Kidney epithelial cell (primary cell): ENCODE measurements at regions not wholly inside any gene's neighbourhood (a gene's known extent, or its start where the extent isn't known, plus 50 kb on each side); places are given as distances from the start of the nearest gene placed in this dataset.
"Not testable (repeated sequence)": the region's sequence is repeated elsewhere in the genome, so short reads cannot be mapped to it uniquely, and the experiment has no call there.

Experiments used
- DNase-seq: peaks from one replicate; pipeline ENCODE4 v3.0.0-alpha.2; 2010; ENCODE audit warnings: low read depth
- H3K27me3 ChIP-seq: 2 replicates; pipeline ENCODE4 v1.6.0; 2011; ENCODE audit warnings: low read length; ENCODE audit not compliant: control insufficient read depth, insufficient read depth
- H3K36me3 ChIP-seq: 2 replicates; pipeline ENCODE4 v1.5.1; 2011; ENCODE audit warnings: low read length; ENCODE audit not compliant: control insufficient read depth, insufficient read depth
- H3K4me3 ChIP-seq: 2 replicates; pipeline ENCODE4 v1.5.1; 2011; ENCODE audit warnings: low read depth, mild to moderate bottlenecking, control low read depth, low read length
- TF ChIP-seq, protein P1 (sequence below): IDR thresholded peaks from 2 replicates; pipeline ENCODE4 v1.5.1; 2011; ENCODE audit warnings: mild to moderate bottlenecking, moderate library complexity, low read length, control low read depth, inconsistent platforms; ENCODE audit not compliant: insufficient read depth, poor library complexity, severe bottlenecking

DNA sequence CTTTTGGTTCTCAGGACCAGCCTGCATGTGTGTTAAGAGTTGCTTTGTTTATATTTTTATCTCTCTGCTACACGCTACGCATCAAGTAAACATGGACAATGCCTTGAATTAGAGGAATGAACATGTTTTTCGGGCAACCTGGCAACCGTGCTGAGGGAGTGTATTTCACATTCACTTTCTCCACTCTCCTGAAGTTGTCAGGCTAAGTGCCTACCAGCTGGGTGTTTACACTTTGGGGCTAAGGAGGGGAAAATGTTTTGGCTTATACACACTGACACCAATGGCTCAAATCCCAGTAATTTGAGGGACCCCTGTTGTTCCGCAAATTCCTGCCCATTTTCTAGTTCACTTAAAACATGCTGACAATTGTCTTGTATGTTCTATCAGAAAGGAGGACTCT is 141.5 kb upstream of the PDE7B start:
- TF ChIP-seq, protein P1, sequence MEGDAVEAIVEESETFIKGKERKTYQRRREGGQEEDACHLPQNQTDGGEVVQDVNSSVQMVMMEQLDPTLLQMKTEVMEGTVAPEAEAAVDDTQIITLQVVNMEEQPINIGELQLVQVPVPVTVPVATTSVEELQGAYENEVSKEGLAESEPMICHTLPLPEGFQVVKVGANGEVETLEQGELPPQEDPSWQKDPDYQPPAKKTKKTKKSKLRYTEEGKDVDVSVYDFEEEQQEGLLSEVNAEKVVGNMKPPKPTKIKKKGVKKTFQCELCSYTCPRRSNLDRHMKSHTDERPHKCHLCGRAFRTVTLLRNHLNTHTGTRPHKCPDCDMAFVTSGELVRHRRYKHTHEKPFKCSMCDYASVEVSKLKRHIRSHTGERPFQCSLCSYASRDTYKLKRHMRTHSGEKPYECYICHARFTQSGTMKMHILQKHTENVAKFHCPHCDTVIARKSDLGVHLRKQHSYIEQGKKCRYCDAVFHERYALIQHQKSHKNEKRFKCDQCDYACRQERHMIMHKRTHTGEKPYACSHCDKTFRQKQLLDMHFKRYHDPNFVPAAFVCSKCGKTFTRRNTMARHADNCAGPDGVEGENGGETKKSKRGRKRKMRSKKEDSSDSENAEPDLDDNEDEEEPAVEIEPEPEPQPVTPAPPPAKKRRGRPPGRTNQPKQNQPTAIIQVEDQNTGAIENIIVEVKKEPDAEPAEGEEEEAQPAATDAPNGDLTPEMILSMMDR, result no peak
- Histone ChIP-seq H3K27me3 (no peaks in the 10 kb centered on the region), H3K4me3 (no peak overlapping the region), H3K36me3 (no peaks in the 10 kb centered on the region)
- no peak for DNase-seq

DNA sequence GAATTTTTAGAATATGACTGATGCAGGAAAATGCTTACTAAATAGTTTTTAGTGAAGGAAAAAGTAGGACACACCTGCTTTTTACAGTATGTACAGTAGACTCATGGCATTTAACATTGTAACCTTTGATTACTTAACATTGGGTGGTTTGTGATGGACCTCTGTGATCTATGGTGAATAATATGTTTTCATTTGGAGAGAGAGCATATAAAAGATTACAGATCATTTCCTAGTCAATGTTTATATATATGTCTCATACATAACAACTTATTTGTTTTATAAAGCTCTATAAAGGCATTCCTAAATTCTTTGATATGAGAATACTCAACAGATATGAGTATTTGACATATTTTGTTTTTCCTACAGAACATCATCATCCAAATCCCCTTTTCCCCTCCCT is 129.3 kb upstream of the PDE7B start:
- no peak for DNase-seq
- TF ChIP-seq, protein P1, result no peak

DNA sequence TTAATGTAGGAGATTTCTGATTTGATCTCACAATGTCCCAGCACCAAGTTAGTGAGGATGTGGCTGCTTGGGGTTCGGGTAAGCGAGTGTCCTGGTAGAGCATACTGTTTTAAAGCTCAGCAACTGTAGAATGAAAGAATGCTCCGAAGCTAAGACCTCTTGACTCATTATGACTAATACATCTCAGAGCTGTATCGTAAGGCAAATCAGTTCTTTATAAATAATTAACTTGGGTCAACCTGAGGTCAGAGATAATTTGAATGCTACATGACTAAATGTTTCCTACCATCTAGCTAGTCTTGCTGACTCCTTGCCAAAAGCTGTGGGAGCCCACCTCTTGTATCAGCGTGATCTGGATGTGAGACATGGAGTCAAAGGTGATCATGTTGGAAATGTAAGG is 128.8 kb upstream of the PDE7B start:
- peak; percentile 98 for DNase-seq
- Histone ChIP-seq H3K4me3 (no peak overlapping the region), H3K36me3 (no peaks in the 10 kb centered on the region), H3K27me3 (no peaks in the 10 kb centered on the region)
- TF ChIP-seq, protein P1, result no peak

More for the DNA sequence above, 129.3 kb upstream of the PDE7B start:
- no peak overlapping the region for H3K4me3 ChIP-seq
- H3K36me3 ChIP-seq, result no peaks in the 10 kb centered on the region
- no peaks in the 10 kb centered on the region for H3K27me3 ChIP-seq

DNA sequence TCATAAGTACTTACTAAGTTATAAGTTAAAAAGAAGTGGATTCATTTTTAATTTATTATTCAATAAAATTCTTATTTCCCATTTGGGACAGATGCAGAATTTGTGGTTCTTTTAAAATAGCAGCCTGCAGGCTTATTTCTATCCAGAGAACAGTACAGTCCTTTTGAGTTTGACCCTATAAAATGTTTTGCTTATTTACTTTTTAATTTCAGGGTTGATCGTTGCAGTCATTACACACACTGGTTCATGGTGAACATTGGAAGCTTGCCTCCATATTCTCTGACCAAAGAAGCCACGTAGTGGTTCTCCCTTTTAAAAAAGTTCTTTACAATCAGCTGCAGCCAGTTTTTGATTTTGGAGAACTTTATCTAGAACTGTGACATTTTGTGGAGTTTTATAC is 122.9 kb upstream of the PDE7B start:
- Histone ChIP-seq H3K36me3 (no peaks in the 10 kb centered on the region), H3K4me3 (no peak overlapping the region), H3K27me3 (no peaks in the 10 kb centered on the region)
- TF ChIP-seq, protein P1, result no peak
- DNase-seq, result no peak

DNA sequence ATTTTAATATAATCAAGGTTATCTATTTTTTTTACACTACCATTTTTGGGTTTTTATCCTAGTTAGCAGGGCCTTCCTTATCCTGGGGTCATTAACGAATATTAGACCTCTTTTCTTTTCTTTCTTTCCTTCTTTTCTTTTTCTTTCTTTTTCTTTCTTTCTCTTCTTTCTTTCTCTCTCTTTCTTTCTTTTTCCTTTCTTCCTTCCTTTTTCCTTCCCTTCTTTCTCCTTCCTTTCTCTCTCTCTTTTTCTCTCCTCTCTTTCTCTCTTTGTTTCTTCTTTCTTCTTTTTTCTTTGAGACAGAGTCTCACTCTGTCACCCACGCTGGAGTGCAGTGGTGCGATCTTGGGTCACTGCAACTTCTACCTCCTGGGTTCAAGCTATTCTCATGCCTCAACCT is 120.4 kb upstream of the PDE7B start:
- Histone ChIP-seq H3K27me3 (no peaks in the 10 kb centered on the region), H3K4me3 (no peak overlapping the region), H3K36me3 (no peaks in the 10 kb centered on the region)
- TF ChIP-seq, protein P1, result no peak
- DNase-seq, result no peak

DNA sequence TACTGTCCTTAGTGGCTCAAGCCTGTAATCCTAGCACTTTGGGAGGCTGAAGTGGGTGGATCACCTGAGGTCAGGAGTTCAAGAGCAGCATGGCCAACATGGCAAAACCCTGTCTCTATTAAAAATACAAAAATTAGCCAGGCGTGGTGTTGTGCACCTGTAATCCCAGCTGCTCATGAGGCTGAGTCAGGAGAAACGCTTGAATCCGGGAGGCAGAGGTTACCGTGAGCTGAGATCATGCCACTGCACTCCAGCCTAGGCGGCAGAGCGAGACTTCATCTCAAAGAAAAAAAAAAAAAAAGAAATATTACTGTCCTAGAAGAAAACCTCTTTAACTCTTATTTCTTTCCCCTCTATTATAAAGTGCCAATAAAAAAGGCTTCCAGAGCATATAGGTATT is 115.2 kb upstream of the PDE7B start:
- peak; percentile 35 for DNase-seq
- not testable (repeated sequence) for H3K4me3 ChIP-seq, H3K36me3 ChIP-seq, H3K27me3 ChIP-seq
